ENCODE measurements at regions not wholly inside any gene's neighbourhood (a gene's known extent, or its start where the extent isn't known, plus 50 kb on each side); places are given as distances from the start of the nearest gene placed in this dataset.
"Not testable (repeated sequence)": the region's sequence is repeated elsewhere in the genome, so short reads cannot be mapped to it uniquely, and the experiment has no call there.

GRCh38 chr6:112988748-112989147, 641.6 kb downstream of the RFPL4B start:
- DNase-seq (ENCODE audit: low spot score): no peak

- DNase-seq (ENCODE audit: low spot score): no peak
Measured at GRCh38 chr6:112990971-112991370, 643.8 kb downstream of the RFPL4B start.

GRCh38 chr6:112991912-112992311, 644.8 kb downstream of the RFPL4B start:
- DNase-seq (ENCODE audit: low spot score): no peak

- DNase-seq (ENCODE audit: low spot score): no peak
Measured at GRCh38 chr6:112997421-112998085, 650.4 kb downstream of the RFPL4B start.

- DNase-seq (ENCODE audit: low spot score): no peak
Measured at GRCh38 chr6:113004054-113004453, 656.9 kb downstream of the RFPL4B start.

- DNase-seq (ENCODE audit: low spot score): no peak
Measured at GRCh38 chr6:113004470-113005270, 657.5 kb downstream of the RFPL4B start.

GRCh38 chr6:113006494-113006893, 659.4 kb downstream of the RFPL4B start:
- no peak for DNase-seq (ENCODE audit: low spot score)

- DNase-seq (ENCODE audit: low spot score): no peak
Measured at GRCh38 chr6:113009682-113010081, 662.6 kb downstream of the RFPL4B start.

- DNase-seq (ENCODE audit: low spot score): no peak
Measured at GRCh38 chr6:113010196-113010989, 663.3 kb downstream of the RFPL4B start.

GRCh38 chr6:113011389-113011788, 664.3 kb downstream of the RFPL4B start:
- no peak for DNase-seq (ENCODE audit: low spot score)

GRCh38 chr6:113011801-113012200, 664.7 kb downstream of the RFPL4B start:
- no peak for DNase-seq (ENCODE audit: low spot score)

- no peak for DNase-seq (ENCODE audit: low spot score)
Measured at GRCh38 chr6:113015249-113015648, 668.1 kb downstream of the RFPL4B start.

- DNase-seq (ENCODE audit: low spot score): no peak
Measured at GRCh38 chr6:113017353-113017752, 670.2 kb downstream of the RFPL4B start.

- no peak for DNase-seq (ENCODE audit: low spot score)
Measured at GRCh38 chr6:113018351-113019151, 671.4 kb downstream of the RFPL4B start.

GRCh38 chr6:113019176-113019575, 672.0 kb downstream of the RFPL4B start:
- DNase-seq (ENCODE audit: low spot score): no peak

GRCh38 chr6:113027780-113028179, 680.6 kb downstream of the RFPL4B start:
- no peak for DNase-seq (ENCODE audit: low spot score)

- DNase-seq (ENCODE audit: low spot score): not testable (repeated sequence)
Measured at GRCh38 chr6:113029161-113029560, 682.0 kb downstream of the RFPL4B start.

GRCh38 chr6:113031591-113032238, 684.6 kb downstream of the RFPL4B start:
- DNase-seq (ENCODE audit: low spot score): no peak

- no peak for DNase-seq (ENCODE audit: low spot score)
Measured at GRCh38 chr6:113039005-113039404, 691.9 kb downstream of the RFPL4B start.

- no peak for DNase-seq (ENCODE audit: low spot score)
Measured at GRCh38 chr6:113047148-113047547, 700.0 kb downstream of the RFPL4B start.

- DNase-seq (ENCODE audit: low spot score): no peak
Measured at GRCh38 chr6:113047932-113048331, 700.8 kb downstream of the RFPL4B start.
